ENCODE measurements at regions not wholly inside any gene's neighbourhood (a gene's known extent, or its start where the extent isn't known, plus 50 kb on each side); places are given as distances from the start of the nearest gene placed in this dataset.

- TF ChIP-seq CTCF (IDR thresholded peaks at IDR 0.05 in 2 of 3, conservative IDR thresholded peaks at IDR 0.05 in 1 of 3; ENCODE audit: control insufficient read depth in 2 of 3, extremely low read depth in 1 of 3, insufficient read depth in 1 of 3, low read depth in 3 of 3, low read length in 3 of 3) (no peak), EZH2 (IDR thresholded peaks at IDR 0.05; ENCODE audit: borderline replicate concordance, control insufficient read depth, low read depth, low read length) (no peak), HCFC1 (IDR thresholded peaks at IDR 0.05; ENCODE audit: low read length) (no peak), HSF1 (IDR thresholded peaks at IDR 0.05; ENCODE audit: low read depth, low read length) (no peak), ZNF687 (IDR thresholded peaks at IDR 0.05) (no peak)
Measured at GRCh38 chr1:245007852-245008251, 143.5 kb upstream of the HNRNPU start.
